NK-92 treated with Interleukin-12 subunit alpha and Interleukin-12 subunit beta, amount 100 ng/mL, for 24 hours (cell line): ENCODE measurements at regions not wholly inside any gene's neighbourhood (a gene's known extent, or its start where the extent isn't known, plus 50 kb on each side); places are given as distances from the start of the nearest gene placed in this dataset.

ENCODE experiments used
- DNase-seq: peaks from one replicate; lab custom pipeline; 2025; lab: John Stamatoyannopoulos, UW

DNA sequence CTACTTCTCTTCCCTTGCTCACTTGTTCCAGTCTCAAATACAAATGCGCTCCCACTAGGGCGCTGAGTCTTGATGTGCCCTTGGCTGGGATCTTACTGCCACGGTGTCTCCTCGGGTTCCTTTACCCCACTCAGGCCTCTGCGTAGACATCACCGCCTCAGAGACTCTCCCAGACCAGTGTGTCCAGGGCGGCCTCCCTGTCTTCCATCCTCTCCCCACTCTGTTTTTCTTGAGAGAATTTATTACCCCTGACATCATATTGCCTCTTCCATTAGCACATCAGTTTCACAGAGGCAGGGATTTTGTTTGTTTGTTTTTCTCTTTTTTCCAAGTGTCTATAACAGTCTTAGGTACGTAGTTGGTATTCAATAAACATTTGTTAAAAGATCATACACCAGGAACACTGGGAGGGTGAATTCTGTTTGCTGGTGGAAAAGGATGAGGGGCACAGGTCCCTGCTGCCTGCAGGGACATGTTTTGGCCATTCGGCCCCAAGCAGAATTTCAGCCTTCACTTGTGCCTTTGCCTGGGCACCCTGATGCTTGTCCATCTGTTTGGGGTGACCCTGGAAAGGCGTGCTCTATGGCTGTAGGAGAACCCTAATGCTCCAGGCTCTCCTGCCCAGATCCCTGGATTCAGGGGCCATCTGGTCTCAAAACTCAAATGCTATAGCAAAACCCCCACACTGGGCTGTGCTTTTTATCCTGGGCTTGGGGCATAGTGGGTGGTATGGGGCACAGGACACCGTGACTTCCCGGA lies 55.0 kb downstream of the RPL37A start:
- DNase-seq, result no peak

DNA sequence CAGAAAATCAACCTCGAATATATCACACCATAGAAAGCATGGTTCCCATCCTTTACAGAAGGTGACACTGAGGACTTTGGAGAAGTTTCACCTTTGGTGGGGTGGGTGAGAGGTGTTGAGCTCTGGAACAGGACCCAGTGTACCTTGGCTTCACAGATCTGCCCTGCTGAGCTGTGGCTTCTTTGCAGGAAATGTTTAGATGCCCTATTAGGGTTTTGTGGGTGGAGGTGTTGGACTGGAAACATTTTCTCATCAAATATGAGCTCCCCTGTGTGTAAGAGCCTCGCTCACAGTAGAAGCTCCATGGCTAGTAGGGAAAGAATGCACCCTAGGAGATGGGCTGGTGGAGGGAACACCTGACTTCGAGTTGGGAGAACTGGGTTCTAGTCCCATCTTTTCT lies 55.6 kb downstream of the RPL37A start:
- peak; percentile 33 for DNase-seq

DNA sequence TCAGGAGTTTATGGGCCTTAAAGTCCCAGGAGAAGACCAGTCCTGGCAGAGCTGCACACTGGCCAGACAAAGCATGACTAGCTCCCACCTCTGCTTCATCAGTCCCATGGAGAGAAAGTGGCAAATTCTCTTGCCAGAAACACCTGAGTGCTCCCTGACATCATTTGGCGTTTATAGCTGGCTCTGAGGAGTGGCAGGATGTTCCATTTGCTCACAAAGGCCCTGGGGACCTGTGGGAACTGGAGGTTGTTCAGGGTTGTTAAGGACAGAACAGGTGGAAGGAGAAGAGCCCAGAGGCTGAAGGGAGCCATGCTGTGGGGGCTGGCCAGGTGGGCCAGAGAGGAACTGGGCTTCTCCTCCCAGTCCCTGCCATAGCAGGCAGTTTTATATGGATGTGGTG lies 56.1 kb downstream of the RPL37A start:
- DNase-seq, result no peak

DNA sequence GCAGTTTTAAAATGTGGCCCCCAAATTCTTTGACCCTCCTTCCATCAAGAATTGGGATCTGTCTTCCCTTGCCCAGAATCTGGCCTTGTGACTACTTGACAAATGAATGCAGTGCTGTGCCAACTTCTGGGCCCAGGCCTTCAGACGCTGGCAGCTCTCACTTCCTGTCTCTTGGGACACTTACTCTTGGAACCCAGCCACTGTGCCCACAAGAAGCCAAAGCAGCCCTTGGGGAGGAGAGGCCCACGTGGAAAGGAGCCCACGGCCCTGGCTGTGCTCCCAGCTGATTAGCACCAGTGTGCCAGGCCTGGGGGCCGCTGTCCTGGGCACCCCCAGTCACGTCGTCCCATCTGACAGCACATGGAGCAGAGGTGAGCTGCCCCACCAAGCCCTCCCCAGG lies 56.6 kb downstream of the RPL37A start:
- no peak for DNase-seq

DNA sequence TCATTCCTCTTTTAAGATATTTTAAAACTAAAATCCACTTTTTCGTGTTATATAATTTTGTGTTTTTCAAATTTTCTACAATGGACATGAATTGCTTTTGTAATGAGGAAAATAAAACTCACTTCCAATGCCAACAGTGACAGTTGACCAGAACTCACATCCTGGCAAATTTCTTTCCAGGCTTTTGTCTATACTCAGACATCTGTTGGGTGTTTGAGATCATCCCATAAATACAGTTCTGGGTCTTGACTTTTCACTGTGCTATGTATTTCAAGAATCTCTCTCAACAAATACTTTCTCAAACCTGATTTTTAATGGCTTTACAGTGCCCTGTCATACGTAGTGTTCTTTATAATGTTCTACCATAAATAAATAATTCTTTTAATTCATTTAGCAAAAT lies 57.6 kb downstream of the RPL37A start:
- no peak for DNase-seq

DNA sequence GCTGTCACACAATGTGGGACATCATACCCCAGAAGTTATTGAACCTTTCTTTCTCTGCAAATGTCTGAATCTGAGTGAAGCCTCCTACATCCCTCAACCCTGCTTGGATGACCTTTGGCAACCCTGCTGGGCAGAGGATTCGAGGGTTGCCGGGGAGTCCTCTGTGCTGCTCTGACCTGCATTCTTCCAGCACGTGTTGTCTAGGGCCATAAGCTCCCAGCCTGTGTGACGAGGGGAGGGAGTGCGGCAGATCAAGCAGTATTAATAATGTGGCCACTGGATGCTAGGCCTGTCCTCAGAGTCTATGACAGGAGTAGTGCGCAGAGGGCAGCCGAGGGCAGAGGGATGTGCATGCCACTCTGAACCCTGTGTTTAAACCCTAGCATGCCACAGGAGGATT lies 58.8 kb downstream of the RPL37A start:
- DNase-seq, result no peak

DNA sequence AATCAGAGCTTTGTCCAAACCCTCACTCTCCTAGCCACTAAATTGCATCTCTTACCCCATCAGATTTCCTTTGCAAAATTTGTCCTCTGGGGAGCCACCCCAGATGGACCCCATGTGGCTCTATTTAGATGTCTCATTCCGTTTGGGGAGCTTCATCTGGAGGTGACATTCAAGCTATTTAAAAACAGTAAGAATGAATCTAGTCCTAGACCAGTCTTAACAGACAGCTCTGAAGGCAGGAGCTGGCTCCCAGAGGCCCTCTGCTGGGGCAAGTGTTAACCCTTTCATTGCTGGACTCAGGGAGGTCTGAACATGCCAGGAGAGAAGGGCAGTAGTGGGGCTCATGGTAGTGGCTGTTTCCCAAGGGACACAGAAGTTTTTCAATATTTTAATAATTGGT lies 59.2 kb downstream of the RPL37A start:
- no peak for DNase-seq

DNA sequence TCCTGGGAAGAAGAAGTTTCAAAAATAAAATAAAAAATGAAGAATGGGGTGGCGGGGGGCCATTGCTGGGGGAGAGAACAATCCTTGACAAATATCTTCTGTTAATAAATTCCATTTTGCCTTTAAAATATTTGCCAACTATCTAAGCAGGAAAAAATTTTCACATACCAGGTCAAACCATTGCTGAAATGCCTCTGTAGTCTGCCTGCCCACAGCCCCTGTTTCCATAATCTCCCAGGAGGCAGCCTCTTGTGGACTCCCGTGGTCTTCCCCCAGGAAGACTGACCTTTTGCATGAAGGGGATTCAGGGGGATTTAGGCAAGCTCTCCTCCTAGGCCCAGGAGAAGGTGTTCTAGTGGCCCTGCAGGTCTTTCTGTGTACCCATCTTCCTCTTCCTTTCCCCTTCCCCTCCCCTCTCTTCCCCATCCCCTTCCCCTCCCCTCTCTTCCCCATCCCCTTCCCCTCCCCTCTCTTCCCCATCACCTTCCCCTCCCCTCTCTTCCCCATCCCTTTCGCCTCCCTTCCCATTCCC lies 61.0 kb downstream of the RPL37A start:
- no peak for DNase-seq

DNA sequence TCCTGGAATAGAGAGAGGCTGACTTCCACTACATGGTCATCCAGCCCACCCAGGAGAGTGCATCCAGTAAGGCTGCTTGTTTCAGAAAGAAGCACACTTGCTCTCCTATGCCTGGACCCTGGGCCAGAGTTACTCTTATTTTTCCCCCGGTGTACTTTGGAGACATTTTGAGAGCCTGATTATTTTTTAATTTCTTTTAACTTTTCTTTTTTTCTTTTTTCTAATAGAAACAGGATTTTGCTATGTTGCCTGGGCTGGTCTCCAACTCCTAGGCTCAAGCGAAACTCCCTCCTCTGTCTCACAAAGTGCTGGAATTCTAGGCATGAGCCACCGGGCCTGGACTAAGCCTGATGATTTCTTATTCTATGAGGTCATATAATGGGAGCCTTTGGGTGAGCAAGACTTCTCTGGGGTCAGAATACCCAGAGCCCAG lies 62.2 kb downstream of the RPL37A start:
- DNase-seq, result no peak

DNA sequence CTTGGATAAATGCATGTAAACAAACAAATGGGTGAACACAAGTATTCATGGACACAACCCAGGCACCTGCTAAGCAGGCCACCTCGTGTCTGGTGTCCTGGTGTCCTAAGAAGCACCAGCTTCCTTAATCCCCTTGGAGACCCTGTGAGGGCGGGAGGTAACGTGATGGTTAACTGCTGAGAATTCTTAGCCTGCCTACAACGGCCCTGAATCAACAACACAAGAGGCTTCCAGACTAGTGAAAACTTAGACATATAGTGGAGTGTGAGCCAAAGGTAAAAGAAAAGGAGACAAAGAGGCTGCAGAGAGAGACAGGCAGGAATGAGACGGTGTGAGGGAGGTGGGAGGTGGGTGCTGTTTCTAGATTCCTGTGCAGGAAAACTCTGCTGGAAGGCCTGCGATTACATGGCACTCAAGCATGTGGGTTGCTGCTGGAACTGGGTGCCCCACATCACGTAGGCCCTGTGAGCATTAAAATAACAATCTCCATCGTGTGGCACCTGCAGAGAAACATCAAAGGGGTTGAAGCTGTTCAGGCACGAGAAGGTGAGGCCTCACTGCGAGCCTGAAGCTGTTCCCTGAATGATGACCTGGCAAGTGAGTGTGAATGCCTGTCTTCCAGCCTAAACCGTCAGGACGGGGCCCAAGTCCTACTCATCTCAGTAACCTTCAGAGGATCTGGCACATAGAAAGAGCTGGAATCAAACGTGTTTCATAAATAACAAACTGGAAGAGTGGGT lies 64.2 kb downstream of the RPL37A start:
- DNase-seq, result no peak

DNA sequence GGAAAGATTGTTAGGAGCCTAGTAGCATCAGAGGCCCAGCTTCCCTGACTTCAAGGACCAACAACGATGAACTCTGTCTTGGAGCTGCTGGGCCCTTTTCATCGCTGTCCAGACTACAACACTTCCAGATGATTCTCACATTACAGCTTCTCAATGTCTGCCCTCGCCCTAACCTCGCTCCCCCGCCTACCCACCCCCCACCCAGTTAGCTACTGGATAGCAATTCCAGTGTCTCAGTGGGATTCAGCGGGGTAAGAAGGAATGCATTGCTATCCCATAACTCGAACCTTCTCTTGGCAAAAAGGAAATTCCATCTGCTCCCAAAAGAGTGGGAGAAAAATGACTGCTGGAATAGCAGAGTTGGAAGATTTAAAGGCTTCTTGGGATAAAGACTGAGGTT lies 65.0 kb downstream of the RPL37A start:
- DNase-seq, result no peak

DNA sequence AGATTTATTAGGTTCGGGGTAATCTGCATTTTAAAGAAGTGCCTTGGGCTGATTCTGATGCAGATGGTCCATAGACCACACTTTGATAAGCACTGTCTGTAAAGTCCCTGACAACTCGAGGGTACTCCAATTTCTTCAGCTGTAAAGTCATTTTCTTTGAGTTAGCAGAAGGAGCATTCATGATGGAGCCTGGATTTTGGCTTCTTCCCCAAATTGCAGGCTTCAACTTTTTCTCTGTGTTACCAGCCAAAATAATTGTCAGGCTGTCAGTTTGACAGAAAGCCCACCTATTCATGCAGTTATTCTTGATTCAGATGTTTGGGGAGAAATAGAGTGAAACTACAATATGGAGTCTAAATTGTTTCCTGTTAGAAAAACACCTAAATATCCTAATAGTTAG lies 66.0 kb downstream of the RPL37A start:
- DNase-seq, result no peak

DNA sequence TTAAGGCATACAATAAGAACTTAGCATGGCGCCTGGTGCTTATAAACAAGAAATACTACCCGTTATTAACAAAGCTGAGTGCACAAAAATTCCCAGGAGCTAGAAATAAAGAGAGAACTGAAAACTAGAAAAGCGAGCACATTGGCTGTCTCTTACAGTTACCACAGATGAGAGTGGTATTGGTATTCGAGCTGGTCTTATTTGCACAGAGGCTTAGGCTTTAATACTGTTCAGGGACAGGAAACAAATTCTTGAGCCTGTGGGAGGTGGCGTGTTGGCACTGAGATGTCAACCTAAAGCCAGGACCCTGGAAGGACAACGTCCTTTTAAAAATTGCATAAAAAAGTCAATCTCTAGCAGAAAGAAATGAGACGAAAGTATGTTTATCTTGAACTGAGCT lies 67.3 kb upstream of the IGFBP2 start:
- DNase-seq, result no peak

DNA sequence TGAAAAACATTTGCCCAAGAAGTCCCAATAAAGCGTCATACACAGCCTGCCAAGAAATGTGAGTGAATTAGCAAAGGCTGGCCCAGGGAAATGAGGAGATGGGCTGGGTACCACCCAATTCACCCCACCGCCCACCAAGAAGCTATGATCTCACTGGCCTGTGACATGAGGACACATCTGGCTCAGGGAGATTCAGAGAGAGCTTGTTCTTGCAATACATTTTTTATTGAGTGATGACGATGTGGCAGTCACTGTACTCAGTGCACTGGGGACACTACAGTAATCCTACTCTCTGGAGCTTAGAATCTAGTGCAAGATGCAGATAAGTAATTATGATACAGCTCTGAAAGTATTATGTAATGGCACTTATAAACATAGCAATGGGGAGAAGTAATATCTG lies 64.6 kb upstream of the IGFBP2 start:
- DNase-seq, result no peak

DNA sequence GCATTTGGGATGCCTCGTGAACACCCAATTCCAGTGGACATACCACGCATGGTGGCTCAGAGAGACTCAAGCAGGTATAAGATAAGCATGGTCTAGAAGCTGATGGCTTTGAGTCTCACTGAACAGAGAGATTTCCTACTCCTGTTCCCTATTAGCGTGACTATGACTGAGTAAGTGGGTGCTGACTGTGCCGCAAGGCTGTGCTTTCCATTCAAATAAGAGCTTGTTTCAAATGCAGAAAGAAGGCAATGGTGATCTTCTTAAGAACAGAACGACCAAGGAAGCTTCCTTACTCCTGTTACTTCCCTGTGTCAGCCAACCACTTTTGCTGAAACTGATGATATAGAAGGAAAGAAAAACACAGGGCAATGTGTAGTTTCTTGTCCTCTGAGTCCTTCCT lies 63.5 kb upstream of the IGFBP2 start:
- DNase-seq, result no peak

DNA sequence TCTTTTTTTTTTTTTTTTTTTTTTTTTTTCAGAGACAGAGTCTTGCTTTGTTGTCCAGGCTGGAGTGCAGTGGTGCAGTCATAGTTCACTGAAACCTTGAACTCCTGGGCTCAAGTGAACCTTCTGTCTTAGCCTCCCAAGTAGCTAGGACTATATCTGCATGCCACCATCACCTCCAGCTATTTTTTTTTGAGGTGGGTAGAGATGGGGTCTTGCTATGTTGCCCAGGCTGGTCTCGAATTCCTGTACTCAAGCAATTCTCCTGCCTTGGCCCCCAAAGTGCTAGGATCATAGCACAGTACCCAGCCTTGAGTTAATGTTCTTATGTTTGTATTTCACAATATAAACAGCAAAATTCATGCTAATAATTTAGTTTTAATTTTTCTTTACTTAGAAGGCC lies 62.9 kb upstream of the IGFBP2 start:
- no peak for DNase-seq

DNA sequence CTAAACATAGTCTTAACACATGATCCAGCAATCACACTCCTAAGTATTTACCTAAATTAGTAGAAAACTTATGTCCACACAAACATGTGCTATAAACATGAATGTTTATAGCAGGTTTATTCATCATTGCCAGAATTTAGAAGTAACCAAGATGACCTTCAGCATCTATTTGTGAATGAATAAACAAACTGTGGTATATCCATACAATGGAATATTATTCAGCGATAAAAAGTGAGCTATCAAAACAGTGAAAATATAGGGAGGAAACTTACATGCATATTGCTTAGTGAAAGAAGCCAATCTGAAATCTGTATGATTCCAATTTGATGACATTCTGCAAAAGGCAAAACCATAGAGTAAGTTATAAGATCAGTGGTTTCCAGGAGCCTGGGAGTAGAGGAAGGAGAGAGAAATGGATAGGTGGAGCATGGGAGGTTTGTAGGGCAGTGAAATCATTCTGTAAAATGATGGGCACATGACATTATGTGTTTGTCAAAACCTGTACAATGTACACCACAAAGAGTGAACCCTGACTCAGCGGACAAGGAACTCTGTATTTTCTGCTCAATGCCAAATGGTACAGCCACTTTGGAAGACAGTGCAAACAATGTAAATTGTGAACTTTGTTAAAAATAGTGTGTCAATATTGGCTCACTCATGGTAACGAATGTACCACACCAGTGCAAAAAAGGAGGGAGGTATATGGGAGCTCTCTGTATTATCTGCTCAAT lies 61.9 kb upstream of the IGFBP2 start:
- DNase-seq, result no peak

DNA sequence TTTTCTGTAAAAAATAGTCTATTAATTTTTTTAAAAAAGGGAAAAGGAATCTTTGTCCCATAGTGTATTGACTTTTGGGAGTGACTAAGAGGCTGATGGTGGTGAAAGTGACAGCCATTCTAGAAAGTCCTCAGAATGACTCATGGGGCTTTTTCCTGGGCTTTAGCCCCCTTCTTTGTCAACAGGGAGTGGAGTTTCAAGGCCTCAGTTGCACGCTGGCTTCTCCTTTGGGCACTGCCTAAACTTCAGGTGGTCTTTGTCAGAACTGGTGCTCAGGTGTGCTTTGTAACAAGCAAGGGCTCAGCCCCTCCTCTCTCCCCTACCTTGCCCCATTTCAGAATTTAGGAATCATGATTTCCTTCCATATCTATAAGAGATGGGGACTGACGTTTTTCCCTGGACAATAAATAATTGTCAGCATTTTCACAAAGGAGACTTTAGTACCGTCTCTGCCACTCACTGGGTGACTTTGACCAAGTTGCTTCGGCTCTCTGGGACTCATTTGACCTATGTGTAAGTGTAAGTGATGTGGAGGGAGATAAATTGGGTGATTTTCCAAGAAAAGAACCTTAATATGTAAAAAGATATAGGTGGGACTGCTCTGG lies 61.2 kb upstream of the IGFBP2 start:
- DNase-seq, result no peak

DNA sequence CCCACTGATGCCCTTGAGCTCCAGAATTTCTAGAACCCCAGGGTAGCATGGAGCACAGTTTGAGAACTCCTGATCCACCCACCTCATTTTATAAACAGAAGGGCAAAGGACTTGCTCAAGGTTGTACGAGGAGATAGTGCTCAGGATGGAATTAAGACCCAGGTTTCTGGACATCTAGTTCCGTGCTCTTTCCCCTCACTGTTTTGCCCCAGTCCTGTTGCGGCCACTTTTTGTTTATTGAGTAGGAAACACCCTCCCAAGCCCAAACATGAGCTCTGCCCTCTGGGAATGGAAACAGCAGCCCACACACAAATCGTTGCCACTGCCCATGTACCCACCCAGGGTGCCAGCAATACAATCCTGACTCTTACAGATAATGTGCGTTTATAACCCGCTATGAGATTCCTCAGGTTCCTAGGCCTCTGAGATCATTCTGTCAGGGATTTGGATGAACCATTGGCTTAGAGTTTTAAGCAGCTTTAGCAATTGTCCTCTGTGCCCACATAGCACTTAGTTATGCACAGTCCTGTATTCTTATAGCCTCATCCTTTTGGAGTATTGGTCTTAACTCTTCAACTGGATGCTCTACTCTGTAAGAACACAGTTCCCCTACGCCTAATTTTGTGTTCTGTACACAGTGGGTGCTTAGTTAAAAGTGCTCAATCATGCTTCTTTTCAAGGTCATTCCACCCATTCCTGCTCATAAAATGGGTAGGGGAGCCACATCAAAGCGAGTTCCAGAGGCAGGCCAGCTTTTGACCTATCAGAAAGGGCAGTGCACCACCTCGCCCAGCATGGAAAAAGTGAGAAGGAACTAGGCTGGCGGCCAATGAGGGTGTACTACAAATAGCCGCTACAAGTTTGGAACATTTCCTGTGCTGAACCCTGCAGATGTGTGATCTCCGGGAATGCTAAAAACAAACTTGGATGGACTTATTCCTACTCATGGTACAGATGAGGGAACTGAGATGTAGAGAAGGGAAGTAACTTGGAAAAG lies 60.3 kb upstream of the IGFBP2 start:
- no peak for DNase-seq

DNA sequence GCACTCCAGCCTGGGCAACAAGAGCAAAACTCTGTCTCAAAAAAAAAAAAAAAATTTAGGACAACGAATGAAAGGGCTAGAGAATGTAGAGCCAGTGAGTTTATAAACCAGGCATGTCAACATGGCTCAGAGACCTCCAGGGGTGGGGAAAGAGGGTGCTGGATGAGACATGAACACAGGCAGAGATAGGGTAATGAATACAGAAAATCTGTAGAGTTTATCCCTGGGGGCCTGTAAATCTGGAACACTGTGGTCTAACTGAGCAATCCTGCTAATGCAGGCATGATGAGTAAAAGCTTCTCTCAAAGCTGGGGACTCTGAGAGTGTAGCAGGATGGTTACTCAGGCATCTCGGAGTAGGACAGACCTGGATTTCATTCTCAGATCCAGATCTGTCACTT lies 59.2 kb upstream of the IGFBP2 start:
- DNase-seq, result no peak

DNA sequence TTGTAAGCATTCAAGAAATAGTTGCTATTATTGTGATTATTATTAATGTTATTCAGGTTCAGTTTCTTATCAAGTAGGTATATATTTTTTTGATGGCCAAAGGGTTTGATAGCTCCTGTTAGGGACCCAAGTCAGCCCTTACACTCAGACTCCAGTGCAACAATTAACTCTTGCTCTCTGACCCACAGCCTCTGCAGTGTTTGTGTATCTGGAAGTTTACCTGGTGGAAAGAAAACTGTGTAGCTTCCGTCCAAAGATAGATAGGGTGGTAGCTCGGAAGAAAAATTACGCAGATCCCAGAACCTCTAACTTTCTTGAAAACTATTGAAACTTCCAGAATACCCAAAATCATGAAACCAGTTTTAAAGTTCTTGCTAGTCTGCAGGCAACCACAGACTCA lies 58.6 kb upstream of the IGFBP2 start:
- DNase-seq, result no peak
